GM12878 (cell line): ENCODE measurements at regions not wholly inside any gene's neighbourhood (a gene's known extent, or its start where the extent isn't known, plus 50 kb on each side); places are given as distances from the start of the nearest gene placed in this dataset.

ENCODE experiments used
- ATAC-seq: fragments of 200-7000 bp; cut with Tn5 transposase; 3 replicates; pipeline ENCODE4 v1.9.1; 2020; ENCODE audit warnings: mild to moderate bottlenecking, moderate library complexity
- BruUV-seq: library from RNA; stranded (reverse); fragments of 400-500 nt; replicated peaks from 2 replicates; lab custom pipeline; 2021; lab: Mats Ljungman, UMichigan
- CTCF ChIA-PET: fragments of 300-600 bp; sonication (Branson Sonifier 250); formaldehyde crosslinking; extraction: SDS; loops from one replicate; lab custom pipeline; 2021; ENCODE audit warnings: inconsistent platforms; lab: Yijun Ruan, JAX
- POLR2A ChIA-PET: fragments of 350-600 bp; formaldehyde crosslinking; extraction: SDS; loops from one replicate; lab custom pipeline; 2021; ENCODE audit warnings: inconsistent platforms; lab: Charles Lee
- RAD21 ChIA-PET: fragments of 300-600 bp; sonication (Branson Sonifier 250); formaldehyde crosslinking; loops from one replicate; lab custom pipeline; 2023; ENCODE audit warnings: antibody characterized with exemption; ENCODE audit not compliant: unreplicated experiment; lab: Charles Lee
- SMC1A ChIA-PET: fragments of 300-600 bp; sonication (Branson Sonifier 250); formaldehyde crosslinking; loops from one replicate; lab custom pipeline; 2023; ENCODE audit not compliant: unreplicated experiment, uncharacterized antibody; lab: Charles Lee
- DNase-seq: peaks from one replicate; pipeline ENCODE4 v3.0.0-alpha.2; 2011; ENCODE audit warnings: low read depth, low spot score
- FAIRE-seq: peaks from 3 replicates; lab custom pipeline; 2011; peaks lifted over from hg19 to GRCh38; lab: Jason Lieb, UNC
- H2AFZ ChIP-seq: 2 replicates; pipeline ENCODE4 v1.6.0; 2011; ENCODE audit warnings: low read depth, low read length, control low read depth; ENCODE audit not compliant: control insufficient read depth
- H3K27ac ChIP-seq: 2 replicates; pipeline ENCODE4 v1.5.1; 2011; ENCODE audit warnings: control low read depth; ENCODE audit not compliant: control insufficient read depth, insufficient read depth
- H3K27me3 ChIP-seq, 2 experiments: replicated peaks in 1 of 2; 2 replicates each; pipeline versions ENCODE4 v1.6.0 to v1.6.1; 2011; ENCODE audit warnings: low read length in 1 of 2; ENCODE audit not compliant: control insufficient read depth in 2 of 2, insufficient read depth in 2 of 2
- H3K36me3 ChIP-seq, 2 experiments: 2 replicates each; pipeline ENCODE4 v1.5.1; 2011; ENCODE audit warnings: low read length in 1 of 2; ENCODE audit not compliant: control insufficient read depth in 2 of 2, insufficient read depth in 2 of 2
- H3K4me1 ChIP-seq: 2 replicates; pipeline ENCODE4 v1.6.1; 2011; ENCODE audit warnings: mild to moderate bottlenecking, low read length, moderate library complexity, mixed read lengths; ENCODE audit not compliant: control insufficient read depth, insufficient read depth
- H3K4me2 ChIP-seq: 2 replicates; pipeline ENCODE4 v1.6.0; 2011; ENCODE audit warnings: control low read depth; ENCODE audit not compliant: control insufficient read depth, insufficient read depth
- H3K4me3 ChIP-seq: fragments of 200-600 bp; sonication (generic); 2 replicates; pipeline ENCODE4 v1.5.1; 2016
- H3K79me2 ChIP-seq: 2 replicates; pipeline ENCODE4 v1.6.0; 2011; ENCODE audit warnings: low read length; ENCODE audit not compliant: control insufficient read depth, insufficient read depth
- H3K9ac ChIP-seq: 2 replicates; pipeline ENCODE4 v1.8.0; 2011; ENCODE audit warnings: low read length, control low read depth, mixed read lengths; ENCODE audit not compliant: control insufficient read depth, insufficient read depth
- H3K9me3 ChIP-seq: replicated peaks from 3 replicates; pipeline ENCODE4 v1.5.1; 2011; ENCODE audit warnings: mild to moderate bottlenecking, low read length; ENCODE audit not compliant: control insufficient read depth, insufficient read depth
- H4K20me1 ChIP-seq: 2 replicates; pipeline ENCODE4 v1.6.0; 2011; ENCODE audit not compliant: control insufficient read depth, insufficient read depth
- CBX3 ChIP-seq: fragments of 200-600 bp; sonication (generic); IDR thresholded peaks from 2 replicates; pipeline ENCODE4 v1.6.1; 2016; ENCODE audit warnings: low read depth, borderline replicate concordance
- EZH2 ChIP-seq: IDR thresholded peaks from 2 replicates; pipeline ENCODE4 v1.6.1; 2012; ENCODE audit warnings: low read depth, mild to moderate bottlenecking, control low read depth, inconsistent platforms, low read length, borderline replicate concordance; ENCODE audit not compliant: control insufficient read depth
- IKZF1 ChIP-seq: fragments of 450-650 bp; conservative IDR thresholded peaks from 2 replicates; pipeline ENCODE4 v1.6.1; 2017; ENCODE audit warnings: antibody characterized with exemption, mild to moderate bottlenecking
- IRF4 ChIP-seq: IDR thresholded peaks from 2 replicates; pipeline ENCODE4 v1.6.1; 2011; ENCODE audit warnings: low read depth, low read length
- RAD21 ChIP-seq: IDR thresholded peaks from 2 replicates; pipeline ENCODE4 v1.6.1; 2011; ENCODE audit warnings: mild to moderate bottlenecking, low read depth, low read length, moderate library complexity; ENCODE audit not compliant: insufficient read depth
- RBBP5 ChIP-seq: fragments of 200-600 bp; sonication (generic); conservative IDR thresholded peaks from 2 replicates; pipeline ENCODE4 v1.6.1; 2016
- SUZ12 ChIP-seq: fragments of 200-600 bp; sonication (generic); IDR thresholded peaks from one replicate; pipeline ENCODE4 v1.6.1; 2018; ENCODE audit warnings: antibody characterized with exemption, mild to moderate bottlenecking; ENCODE audit not compliant: unreplicated experiment
- WRNIP1 ChIP-seq: IDR thresholded peaks from 2 replicates; pipeline ENCODE4 v1.6.1; 2011; ENCODE audit warnings: low read depth, low read length, improper control_type of control experiment, borderline replicate concordance
- WGBS: methylation state at CpG from one replicate; pipeline ENCODE4 v1.1.6; 2016; ENCODE audit warnings: low lambda C conversion rate; ENCODE audit not compliant: insufficient replicate concordance, insufficient coverage; ENCODE audit errors: missing lambda C conversion rate; 5-methylcytosine and 5-hydroxymethylcytosine counted together
- in situ Hi-C: fragments of 300-500 bp; cut with MboI; formaldehyde crosslinking; loops from 9 replicates; pipeline ENCODE4 v1.14.3; 2018; ENCODE audit warnings: mixed read lengths
- intact Hi-C: fragments of 100-400 bp; cut with micrococcal nuclease; formaldehyde crosslinking; loops from one replicate; pipeline ENCODE4 v1.14.2; 2022; ENCODE audit not compliant: unreplicated experiment
- TF ChIP-seq, protein P1 (sequence below): fragments of 450-650 bp; IDR thresholded peaks from 2 replicates; pipeline ENCODE4 v1.6.1; 2017; ENCODE audit warnings: low read depth, mild to moderate bottlenecking, moderate library complexity
- TF ChIP-seq, protein P2 (sequence below), 3 experiments: IDR thresholded peaks in 2 of 3; conservative IDR thresholded peaks in 1 of 3; 2 replicates each; pipeline ENCODE4 v1.5.1; 2011; ENCODE audit warnings: low read depth in 3 of 3, low read length in 3 of 3, mild to moderate bottlenecking in 3 of 3, control low read depth in 2 of 3, moderate library complexity in 2 of 3, inconsistent platforms in 1 of 3, mixed read lengths in 1 of 3; ENCODE audit not compliant: control insufficient read depth in 2 of 3, insufficient read depth in 1 of 3; ENCODE audit errors: extremely low read depth in 1 of 3
- TF ChIP-seq, protein P3 (sequence below): fragments of 450-650 bp; IDR thresholded peaks from 2 replicates; pipeline ENCODE4 v1.6.1; 2017; ENCODE audit warnings: mild to moderate bottlenecking, low read depth, inconsistent platforms; ENCODE audit not compliant: poor library complexity, severe bottlenecking
- TF ChIP-seq, protein P4 (sequence below): IDR thresholded peaks from 2 replicates; pipeline ENCODE4 v1.6.1; 2012; ENCODE audit warnings: low read depth, low read length, improper control_type of control experiment

DNA sequence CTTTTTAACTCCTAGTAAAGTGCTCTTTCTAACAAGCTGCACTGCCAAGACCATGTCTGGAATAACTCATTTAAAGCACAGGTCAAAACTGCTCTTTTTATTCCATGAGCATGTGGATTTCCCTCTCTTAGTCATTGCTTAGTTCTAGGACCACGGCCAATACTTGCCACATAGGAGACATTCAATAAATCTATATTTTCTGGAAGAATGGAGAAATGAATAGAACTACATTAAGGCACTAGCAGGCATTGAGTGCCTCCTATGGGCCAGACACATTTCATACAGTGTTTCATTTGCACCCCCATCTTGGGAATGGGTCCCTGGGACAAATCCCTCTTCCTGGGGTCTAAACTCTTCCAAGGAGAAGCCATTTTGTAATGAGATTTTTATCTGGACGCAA is 552.8 kb upstream of the CITED2 start:
- in situ Hi-C loops, result loop anchor here (5.0 kb wide), 1 partner anchor 555 kb away; the partner anchor contains the start of gene CITED2
- Histone ChIP-seq H3K27me3 (no peaks in the 10 kb centered on the region), H4K20me1 (no peaks in the 10 kb centered on the region), H3K4me2 (no peak overlapping the region), H3K9me3 (no peaks in the 10 kb centered on the region), H3K9ac (no peak overlapping the region), H3K4me1 (no peaks in the 10 kb centered on the region), H3K36me3 (no peaks in the 10 kb centered on the region), H2AFZ (no peak overlapping the region), H3K4me3 (no peak overlapping the region), H3K27ac (no peak overlapping the region), H3K79me2 (no peaks in the 10 kb centered on the region)
- CTCF ChIA-PET, result interaction anchor here (1.1 to 4.1 kb wide), 3 partner anchors 46 to 558 kb away, joined by 3 to 35 read pairs (median 22); no protein-coding TSS in a partner anchor
- RAD21 ChIA-PET, result interaction anchor here (0.8 to 2.0 kb wide), 3 partner anchors 45 to 557 kb away, joined by 3 to 6 read pairs (median 5); no protein-coding TSS in a partner anchor
- SMC1A ChIA-PET, result interaction anchor here (1.4 to 5.0 kb wide), 4 partner anchors 12 to 557 kb away, joined by 4 to 35 read pairs (median 22); no protein-coding TSS in a partner anchor
- DNase-seq, result no peak
- 21% methylated on average over 2 of the region's 2 CpGs for WGBS
- ATAC-seq, result 0 out of 3 replicates have a peak, but pooled peaks have one; percentile 27
- POLR2A ChIA-PET, result no interaction called here
- intact Hi-C loops, result loop anchor here (2.0 kb wide), 1 partner anchor 552 kb away; the partner anchor contains the start of gene CITED2
- FAIRE-seq, result no peak
- no TSS peak for BruUV-seq
- no peak for TF ChIP-seq EZH2
- TF ChIP-seq SUZ12, result no peak
- no peak for TF ChIP-seq RBBP5
- no peak for TF ChIP-seq IKZF1
- TF ChIP-seq, protein P1, sequence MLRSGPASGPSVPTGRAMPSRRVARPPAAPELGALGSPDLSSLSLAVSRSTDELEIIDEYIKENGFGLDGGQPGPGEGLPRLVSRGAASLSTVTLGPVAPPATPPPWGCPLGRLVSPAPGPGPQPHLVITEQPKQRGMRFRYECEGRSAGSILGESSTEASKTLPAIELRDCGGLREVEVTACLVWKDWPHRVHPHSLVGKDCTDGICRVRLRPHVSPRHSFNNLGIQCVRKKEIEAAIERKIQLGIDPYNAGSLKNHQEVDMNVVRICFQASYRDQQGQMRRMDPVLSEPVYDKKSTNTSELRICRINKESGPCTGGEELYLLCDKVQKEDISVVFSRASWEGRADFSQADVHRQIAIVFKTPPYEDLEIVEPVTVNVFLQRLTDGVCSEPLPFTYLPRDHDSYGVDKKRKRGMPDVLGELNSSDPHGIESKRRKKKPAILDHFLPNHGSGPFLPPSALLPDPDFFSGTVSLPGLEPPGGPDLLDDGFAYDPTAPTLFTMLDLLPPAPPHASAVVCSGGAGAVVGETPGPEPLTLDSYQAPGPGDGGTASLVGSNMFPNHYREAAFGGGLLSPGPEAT, result no peak
- TF ChIP-seq RAD21, result peak; percentile 62
- TF ChIP-seq IRF4, result no peak
- TF ChIP-seq, protein P2, sequence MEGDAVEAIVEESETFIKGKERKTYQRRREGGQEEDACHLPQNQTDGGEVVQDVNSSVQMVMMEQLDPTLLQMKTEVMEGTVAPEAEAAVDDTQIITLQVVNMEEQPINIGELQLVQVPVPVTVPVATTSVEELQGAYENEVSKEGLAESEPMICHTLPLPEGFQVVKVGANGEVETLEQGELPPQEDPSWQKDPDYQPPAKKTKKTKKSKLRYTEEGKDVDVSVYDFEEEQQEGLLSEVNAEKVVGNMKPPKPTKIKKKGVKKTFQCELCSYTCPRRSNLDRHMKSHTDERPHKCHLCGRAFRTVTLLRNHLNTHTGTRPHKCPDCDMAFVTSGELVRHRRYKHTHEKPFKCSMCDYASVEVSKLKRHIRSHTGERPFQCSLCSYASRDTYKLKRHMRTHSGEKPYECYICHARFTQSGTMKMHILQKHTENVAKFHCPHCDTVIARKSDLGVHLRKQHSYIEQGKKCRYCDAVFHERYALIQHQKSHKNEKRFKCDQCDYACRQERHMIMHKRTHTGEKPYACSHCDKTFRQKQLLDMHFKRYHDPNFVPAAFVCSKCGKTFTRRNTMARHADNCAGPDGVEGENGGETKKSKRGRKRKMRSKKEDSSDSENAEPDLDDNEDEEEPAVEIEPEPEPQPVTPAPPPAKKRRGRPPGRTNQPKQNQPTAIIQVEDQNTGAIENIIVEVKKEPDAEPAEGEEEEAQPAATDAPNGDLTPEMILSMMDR (IDR thresholded peaks at IDR 0.05 in 2 of 3, conservative IDR thresholded peaks at IDR 0.05 in 1 of 3; ENCODE audit: control insufficient read depth in 2 of 3, extremely low read depth in 1 of 3, insufficient read depth in 1 of 3, low read depth in 3 of 3, low read length in 3 of 3), result peak; percentile 28 to 48 (median 31); a peak in 4 of 6 replicates
- no peak for TF ChIP-seq CBX3
- TF ChIP-seq, protein P3, sequence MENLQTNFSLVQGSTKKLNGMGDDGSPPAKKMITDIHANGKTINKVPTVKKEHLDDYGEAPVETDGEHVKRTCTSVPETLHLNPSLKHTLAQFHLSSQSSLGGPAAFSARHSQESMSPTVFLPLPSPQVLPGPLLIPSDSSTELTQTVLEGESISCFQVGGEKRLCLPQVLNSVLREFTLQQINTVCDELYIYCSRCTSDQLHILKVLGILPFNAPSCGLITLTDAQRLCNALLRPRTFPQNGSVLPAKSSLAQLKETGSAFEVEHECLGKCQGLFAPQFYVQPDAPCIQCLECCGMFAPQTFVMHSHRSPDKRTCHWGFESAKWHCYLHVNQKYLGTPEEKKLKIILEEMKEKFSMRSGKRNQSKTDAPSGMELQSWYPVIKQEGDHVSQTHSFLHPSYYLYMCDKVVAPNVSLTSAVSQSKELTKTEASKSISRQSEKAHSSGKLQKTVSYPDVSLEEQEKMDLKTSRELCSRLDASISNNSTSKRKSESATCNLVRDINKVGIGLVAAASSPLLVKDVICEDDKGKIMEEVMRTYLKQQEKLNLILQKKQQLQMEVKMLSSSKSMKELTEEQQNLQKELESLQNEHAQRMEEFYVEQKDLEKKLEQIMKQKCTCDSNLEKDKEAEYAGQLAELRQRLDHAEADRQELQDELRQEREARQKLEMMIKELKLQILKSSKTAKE, result no peak
- TF ChIP-seq, protein P4, sequence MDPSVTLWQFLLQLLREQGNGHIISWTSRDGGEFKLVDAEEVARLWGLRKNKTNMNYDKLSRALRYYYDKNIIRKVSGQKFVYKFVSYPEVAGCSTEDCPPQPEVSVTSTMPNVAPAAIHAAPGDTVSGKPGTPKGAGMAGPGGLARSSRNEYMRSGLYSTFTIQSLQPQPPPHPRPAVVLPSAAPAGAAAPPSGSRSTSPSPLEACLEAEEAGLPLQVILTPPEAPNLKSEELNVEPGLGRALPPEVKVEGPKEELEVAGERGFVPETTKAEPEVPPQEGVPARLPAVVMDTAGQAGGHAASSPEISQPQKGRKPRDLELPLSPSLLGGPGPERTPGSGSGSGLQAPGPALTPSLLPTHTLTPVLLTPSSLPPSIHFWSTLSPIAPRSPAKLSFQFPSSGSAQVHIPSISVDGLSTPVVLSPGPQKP, result no peak
- no peak for TF ChIP-seq WRNIP1
